ENCODE measurements at regions not wholly inside any gene's neighbourhood (a gene's known extent, or its start where the extent isn't known, plus 50 kb on each side); places are given as distances from the start of the nearest gene placed in this dataset.

GRCh38 chr2:153715218-153715850 lies 156.4 kb upstream of the GALNT13 start:
- no peak for TF ChIP-seq CTCF (conservative IDR thresholded peaks at IDR 0.05)
- Mint-ChIP-seq H3K4me3 (no peak overlapping the region), H3K27ac (no peak overlapping the region), H3K36me3 (no peaks in the 10 kb centered on the region), H3K27me3 (peaks cover 4% of the 10 kb centered on the region), H3K9me3 (no peaks in the 10 kb centered on the region), H3K4me1 (ENCODE audit: unreplicated experiment) (no peaks in the 10 kb centered on the region)
- DNase-seq (ENCODE audit: extremely low spot score, unreplicated experiment) = no peak

DNA sequence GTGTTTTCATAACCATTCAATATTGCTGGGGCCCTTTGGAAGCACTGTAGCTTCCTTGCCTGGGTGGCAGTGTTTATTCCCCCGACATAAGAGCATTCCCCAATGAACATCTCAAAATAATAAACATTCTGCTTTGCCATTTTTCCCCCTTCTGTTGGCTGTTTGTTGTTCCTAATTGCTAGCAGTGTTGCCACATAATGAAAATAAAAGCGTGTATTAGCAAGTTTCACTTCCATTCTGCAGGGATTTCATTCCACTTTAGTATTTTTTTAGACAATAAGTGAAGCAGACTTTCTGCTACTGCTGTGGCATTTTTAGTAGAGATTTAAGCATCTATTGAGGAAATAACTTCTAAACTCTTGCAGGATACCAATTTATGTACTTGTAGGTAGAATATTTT lies 154.7 kb upstream of the GALNT13 start:
- no peaks in the 10 kb centered on the region for H3K36me3 Mint-ChIP-seq
- H3K4me1 Mint-ChIP-seq (ENCODE audit: unreplicated experiment) = no peaks in the 10 kb centered on the region
- peaks cover 4% of the 10 kb centered on the region for H3K27me3 Mint-ChIP-seq
- H3K27ac Mint-ChIP-seq = no peak overlapping the region
- DNase-seq (ENCODE audit: extremely low spot score, unreplicated experiment) = no peak
- no peak overlapping the region for H3K4me3 Mint-ChIP-seq
- no peaks in the 10 kb centered on the region for H3K9me3 Mint-ChIP-seq
- no peak for TF ChIP-seq CTCF (conservative IDR thresholded peaks at IDR 0.05)

GRCh38 chr2:153739394-153739793 lies 132.3 kb upstream of the GALNT13 start:
- H3K4me1 Mint-ChIP-seq (ENCODE audit: unreplicated experiment) = no peaks in the 10 kb centered on the region
- TF ChIP-seq CTCF (conservative IDR thresholded peaks at IDR 0.05) = no peak
- no peaks in the 10 kb centered on the region for H3K9me3 Mint-ChIP-seq
- H3K36me3 Mint-ChIP-seq = no peaks in the 10 kb centered on the region
- H3K4me3 Mint-ChIP-seq = no peak overlapping the region
- no peak for DNase-seq (ENCODE audit: extremely low spot score, unreplicated experiment)
- no peaks in the 10 kb centered on the region for H3K27me3 Mint-ChIP-seq
- H3K27ac Mint-ChIP-seq = no peak overlapping the region

DNA sequence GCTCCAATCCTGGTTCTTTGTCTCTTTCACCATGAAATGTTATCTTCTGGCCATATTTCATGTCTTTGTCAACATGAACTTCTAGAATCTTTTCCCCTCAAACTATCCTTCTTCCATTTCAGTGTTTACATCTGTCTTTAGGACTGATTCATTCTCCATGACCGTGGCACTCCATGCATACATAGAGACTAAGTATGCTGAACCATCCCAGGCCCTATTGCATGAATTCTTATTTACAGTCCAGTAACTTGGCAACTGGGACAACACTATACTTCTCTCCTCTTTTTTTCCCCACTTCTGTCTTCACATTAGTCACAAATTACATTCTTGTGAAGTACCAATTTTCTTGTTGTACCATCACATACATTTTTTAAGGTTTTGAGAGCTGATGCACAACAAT lies 109.8 kb upstream of the GALNT13 start:
- no peak for DNase-seq (ENCODE audit: extremely low spot score, unreplicated experiment)
- Mint-ChIP-seq H3K9me3 (peaks cover 5% of the 10 kb centered on the region), H3K27me3 (no peaks in the 10 kb centered on the region), H3K27ac (no peak overlapping the region), H3K4me1 (ENCODE audit: unreplicated experiment) (no peaks in the 10 kb centered on the region), H3K4me3 (no peak overlapping the region), H3K36me3 (no peaks in the 10 kb centered on the region)
- TF ChIP-seq CTCF (conservative IDR thresholded peaks at IDR 0.05) = no peak

DNA sequence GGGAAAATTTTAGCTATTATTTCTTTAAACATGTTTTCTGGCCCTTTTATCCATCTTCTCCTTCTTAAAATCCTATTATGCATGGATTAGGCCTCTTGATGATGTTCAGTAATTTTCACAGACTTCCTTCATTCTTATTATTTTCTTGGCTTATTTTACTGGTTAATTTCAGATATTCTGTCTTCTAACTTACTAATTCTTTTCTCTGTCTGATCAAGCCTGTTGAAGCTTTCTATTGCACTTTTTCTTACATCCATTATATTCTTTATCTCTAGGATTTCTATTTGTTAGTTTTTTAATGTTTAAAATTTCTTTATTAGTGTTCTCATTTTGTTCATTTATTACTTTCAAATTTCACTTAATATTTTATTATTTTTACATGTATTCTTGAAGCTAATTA lies 105.3 kb upstream of the GALNT13 start:
- no peak overlapping the region for H3K27ac Mint-ChIP-seq
- no peak for DNase-seq (ENCODE audit: extremely low spot score, unreplicated experiment)
- H3K36me3 Mint-ChIP-seq = no peaks in the 10 kb centered on the region
- H3K9me3 Mint-ChIP-seq = peaks cover 16% of the 10 kb centered on the region
- no peak for TF ChIP-seq CTCF (conservative IDR thresholded peaks at IDR 0.05)
- H3K4me3 Mint-ChIP-seq = no peak overlapping the region
- H3K4me1 Mint-ChIP-seq (ENCODE audit: unreplicated experiment) = no peaks in the 10 kb centered on the region
- H3K27me3 Mint-ChIP-seq = no peaks in the 10 kb centered on the region

Data from type B pancreatic cell (in vitro differentiated cells).